ENCODE measurements at regions not wholly inside any gene's neighbourhood (a gene's known extent, or its start where the extent isn't known, plus 50 kb on each side); places are given as distances from the start of the nearest gene placed in this dataset.
"Not testable (repeated sequence)": the region's sequence is repeated elsewhere in the genome, so short reads cannot be mapped to it uniquely, and the experiment has no call there.

GRCh38 chr1:219560856-219561255, 52.0 kb downstream of the ZC3H11B start:
- intact Hi-C loops (cut with DNase I): loop anchor here (10.0 kb wide), 1 partner anchor 356 kb away; no protein-coding TSS in a partner anchor
- no peak for DNase-seq (ENCODE audit: low spot score)

GRCh38 chr1:219559899-219560298, 53.0 kb downstream of the ZC3H11B start:
- intact Hi-C loops (cut with DNase I): loop anchor here (10.0 kb wide), 1 partner anchor 355 kb away; no protein-coding TSS in a partner anchor

GRCh38 chr1:219555806-219556205, 57.1 kb downstream of the ZC3H11B start:
- intact Hi-C loops (cut with DNase I): no loop called here
- DNase-seq (ENCODE audit: low spot score): no peak

More at GRCh38 chr1:219559899-219560298, 53.0 kb downstream of the ZC3H11B start:
- DNase-seq (ENCODE audit: low spot score): no peak

- intact Hi-C loops (cut with DNase I): no loop called here
- no peak for DNase-seq (ENCODE audit: low spot score)
Observed at GRCh38 chr1:219555031-219555692, 57.7 kb downstream of the ZC3H11B start.

GRCh38 chr1:219553934-219554502, 58.9 kb downstream of the ZC3H11B start:
- intact Hi-C loops (cut with DNase I): no loop called here
- DNase-seq (ENCODE audit: low spot score): no peak

GRCh38 chr1:219550201-219550600, 62.7 kb downstream of the ZC3H11B start:
- DNase-seq (ENCODE audit: low spot score): no peak
- intact Hi-C loops (cut with DNase I): no loop called here

- no peak for DNase-seq (ENCODE audit: low spot score)
Observed at GRCh38 chr1:219549215-219549614, 63.7 kb downstream of the ZC3H11B start.

GRCh38 chr1:219548386-219548785, 64.5 kb downstream of the ZC3H11B start:
- intact Hi-C loops (cut with DNase I): no loop called here

More at GRCh38 chr1:219549215-219549614, 63.7 kb downstream of the ZC3H11B start:
- intact Hi-C loops (cut with DNase I): no loop called here

GRCh38 chr1:219545756-219546155, 67.1 kb downstream of the ZC3H11B start:
- DNase-seq (ENCODE audit: low spot score); intact Hi-C loops (cut with DNase I): not testable (repeated sequence)

More at GRCh38 chr1:219548386-219548785, 64.5 kb downstream of the ZC3H11B start:
- no peak for DNase-seq (ENCODE audit: low spot score)

GRCh38 chr1:219544163-219544846, 68.6 kb downstream of the ZC3H11B start:
- intact Hi-C loops (cut with DNase I): no loop called here
- DNase-seq (ENCODE audit: low spot score): no peak

GRCh38 chr1:219542828-219543518, 69.9 kb downstream of the ZC3H11B start:
- DNase-seq (ENCODE audit: low spot score): no peak
- intact Hi-C loops (cut with DNase I): no loop called here

GRCh38 chr1:219541946-219542345, 71.0 kb downstream of the ZC3H11B start:
- DNase-seq (ENCODE audit: low spot score): no peak
- intact Hi-C loops (cut with DNase I): no loop called here

GRCh38 chr1:219539645-219540254, 73.2 kb downstream of the ZC3H11B start:
- intact Hi-C loops (cut with DNase I): no loop called here
- DNase-seq (ENCODE audit: low spot score): no peak

- no peak for DNase-seq (ENCODE audit: low spot score)
- intact Hi-C loops (cut with DNase I): no loop called here
Observed at GRCh38 chr1:219538886-219539285, 74.0 kb downstream of the ZC3H11B start.

GRCh38 chr1:219537223-219537631, 75.7 kb downstream of the ZC3H11B start:
- intact Hi-C loops (cut with DNase I): no loop called here
- DNase-seq (ENCODE audit: low spot score): no peak

- no peak for DNase-seq (ENCODE audit: low spot score)
- intact Hi-C loops (cut with DNase I): no loop called here
Observed at GRCh38 chr1:219536038-219536437, 76.9 kb downstream of the ZC3H11B start.

- no peak for DNase-seq (ENCODE audit: low spot score)
- intact Hi-C loops (cut with DNase I): no loop called here
Observed at GRCh38 chr1:219534991-219535390, 77.9 kb downstream of the ZC3H11B start.

GRCh38 chr1:219533280-219533679, 79.6 kb downstream of the ZC3H11B start:
- intact Hi-C loops (cut with DNase I): no loop called here
- DNase-seq (ENCODE audit: low spot score): no peak

- intact Hi-C loops (cut with DNase I): no loop called here
- DNase-seq (ENCODE audit: low spot score): no peak
Observed at GRCh38 chr1:219529116-219529515, 83.8 kb downstream of the ZC3H11B start.

GRCh38 chr1:219528633-219529032, 84.3 kb downstream of the ZC3H11B start:
- intact Hi-C loops (cut with DNase I): no loop called here
- no peak for DNase-seq (ENCODE audit: low spot score)

Data from cardiac septum (tissue), 1 donor.